GM18868 (cell line): ENCODE measurements at regions not wholly inside any gene's neighbourhood (a gene's known extent, or its start where the extent isn't known, plus 50 kb on each side); places are given as distances from the start of the nearest gene placed in this dataset.

ENCODE experiments used
- ATAC-seq: cut with Tn5 transposase; IDR thresholded peaks from one replicate; pipeline ENCODE4 v1.9.1; 2021; ENCODE audit warnings: mild to moderate bottlenecking, moderate library complexity; ENCODE audit not compliant: unreplicated experiment

- ATAC-seq = no peak
Observed at GRCh38 chr2:239640676-239641578, 240.1 kb upstream of the HDAC4 start.

DNA sequence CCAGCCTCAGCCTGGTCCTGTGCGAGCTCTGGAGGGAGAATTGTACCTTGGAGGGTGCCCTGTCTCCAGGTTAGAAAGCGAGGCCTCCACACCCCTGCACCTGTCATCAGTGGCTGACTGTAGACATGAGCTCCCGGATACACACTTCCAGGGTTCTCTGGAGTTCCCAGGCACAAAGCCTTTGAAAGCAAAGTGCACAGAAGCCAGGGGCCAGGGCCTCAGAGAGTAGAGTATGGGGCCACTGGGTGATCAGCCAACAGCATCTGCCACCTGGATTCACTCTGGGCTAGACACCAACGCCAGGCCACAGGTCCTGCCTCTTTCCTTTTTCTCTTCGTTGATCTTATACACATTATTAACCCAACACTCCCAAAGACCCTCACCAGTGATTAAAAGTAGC lies 239.4 kb upstream of the HDAC4 start:
- no peak for ATAC-seq

DNA sequence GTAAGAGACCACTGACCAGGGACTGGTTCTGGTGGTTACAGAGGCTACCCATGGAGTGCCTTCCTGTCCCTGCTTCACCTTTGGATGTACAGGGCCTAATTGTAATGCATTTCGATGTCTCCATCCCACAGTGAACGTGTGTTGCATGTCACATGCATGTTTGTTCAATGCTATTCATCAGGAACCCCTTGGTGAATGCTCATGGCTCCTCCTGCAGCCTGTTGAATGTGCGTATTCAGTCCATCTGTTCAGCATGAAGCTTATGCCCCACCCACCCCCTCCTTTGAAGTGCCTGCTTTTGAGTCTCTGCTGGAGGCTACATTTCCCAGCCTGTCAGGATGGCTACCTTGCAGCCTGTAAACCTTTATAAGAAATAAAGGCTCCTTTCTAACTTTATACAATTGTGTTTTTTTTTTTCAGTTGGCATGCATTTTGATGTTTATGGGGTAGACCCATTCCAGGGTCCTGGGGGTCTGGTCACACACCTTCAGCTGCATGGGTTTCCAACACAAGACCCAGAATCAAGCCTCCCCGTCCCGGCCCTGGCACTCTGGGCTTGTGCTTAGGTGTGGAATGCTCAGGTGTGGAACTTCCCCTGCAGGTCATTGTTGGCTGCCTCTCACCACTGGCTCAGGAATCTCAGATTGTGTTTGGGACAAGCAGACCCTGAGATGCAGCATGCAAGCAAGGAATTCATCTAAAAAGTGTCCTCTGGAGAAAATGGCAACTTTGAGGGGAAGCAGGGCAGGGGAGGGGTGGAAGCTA lies 238.8 kb upstream of the HDAC4 start:
- ATAC-seq = no peak

GRCh38 chr2:239638376-239638775 lies 237.6 kb upstream of the HDAC4 start:
- ATAC-seq = no peak

DNA sequence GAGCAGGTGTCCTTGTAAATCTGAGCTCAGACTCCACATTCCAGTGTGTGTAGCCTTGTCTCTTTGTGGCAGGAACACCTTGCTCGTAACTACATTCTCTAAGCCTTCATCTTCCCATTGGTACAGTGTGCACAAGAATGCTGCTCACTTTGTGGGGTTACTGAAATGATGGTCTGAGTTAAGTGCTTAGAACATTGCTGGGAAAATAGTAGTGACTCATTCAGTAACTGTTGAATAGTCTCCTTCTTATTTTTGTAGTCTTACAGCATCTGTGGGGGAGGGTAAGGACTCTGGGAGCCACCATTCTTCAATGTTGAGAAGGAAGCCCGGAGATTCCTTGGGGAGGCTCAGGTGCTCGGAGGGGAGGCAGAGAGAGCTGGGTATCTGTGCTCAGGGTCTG lies 236.0 kb upstream of the HDAC4 start:
- ATAC-seq = no peak

DNA sequence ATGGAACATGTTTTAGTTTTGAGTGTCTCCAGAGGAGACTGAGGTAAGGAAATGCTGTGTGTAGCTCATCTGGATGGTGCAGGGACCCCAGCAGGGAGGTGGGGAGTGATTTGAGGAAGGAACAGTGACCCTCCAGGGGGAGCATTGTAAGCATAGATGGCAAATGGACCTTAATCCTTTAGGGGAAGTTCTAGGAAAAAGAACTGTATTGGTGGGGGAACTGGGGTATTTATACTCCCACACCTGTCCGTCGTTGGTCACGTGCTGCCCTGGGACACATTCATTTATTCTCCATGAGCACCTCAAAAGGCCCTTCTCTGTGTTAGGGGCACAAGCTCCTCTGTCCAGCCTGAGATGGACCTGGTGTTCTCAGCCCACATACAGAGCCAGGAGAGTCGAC lies 233.9 kb upstream of the HDAC4 start:
- ATAC-seq = no peak

DNA sequence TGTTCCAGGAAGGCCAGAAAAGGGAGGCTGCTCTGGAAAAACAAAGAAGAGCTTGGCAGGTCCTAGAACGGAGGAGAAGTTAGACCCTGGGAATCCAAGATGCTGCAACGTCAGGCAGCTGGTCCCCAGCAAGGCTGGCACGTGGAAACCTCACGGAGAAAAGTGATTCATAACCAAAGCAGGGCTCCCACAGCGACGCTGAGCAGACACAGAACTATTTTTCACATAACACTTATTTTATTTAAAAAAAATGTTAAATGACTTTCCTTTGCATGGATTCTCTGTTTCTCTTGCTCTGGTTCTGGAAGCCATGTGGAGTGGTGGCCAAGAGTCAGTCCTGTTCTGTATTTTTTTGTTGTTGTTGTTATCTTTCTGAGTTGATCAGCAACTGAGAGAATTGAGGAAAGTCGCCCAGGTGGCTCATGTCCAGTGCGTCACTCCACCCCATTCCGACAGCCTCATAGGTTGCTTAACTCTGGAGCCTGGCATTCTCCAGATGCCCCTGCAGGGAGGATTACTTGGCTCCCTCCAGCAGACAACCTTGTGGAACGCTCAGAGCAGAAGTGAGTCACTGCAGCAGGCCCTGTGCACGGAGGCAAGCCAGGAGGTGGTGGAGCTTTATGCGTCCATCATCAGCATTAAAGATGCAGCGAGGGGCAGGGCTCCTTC lies 229.9 kb upstream of the HDAC4 start:
- ATAC-seq = no peak

DNA sequence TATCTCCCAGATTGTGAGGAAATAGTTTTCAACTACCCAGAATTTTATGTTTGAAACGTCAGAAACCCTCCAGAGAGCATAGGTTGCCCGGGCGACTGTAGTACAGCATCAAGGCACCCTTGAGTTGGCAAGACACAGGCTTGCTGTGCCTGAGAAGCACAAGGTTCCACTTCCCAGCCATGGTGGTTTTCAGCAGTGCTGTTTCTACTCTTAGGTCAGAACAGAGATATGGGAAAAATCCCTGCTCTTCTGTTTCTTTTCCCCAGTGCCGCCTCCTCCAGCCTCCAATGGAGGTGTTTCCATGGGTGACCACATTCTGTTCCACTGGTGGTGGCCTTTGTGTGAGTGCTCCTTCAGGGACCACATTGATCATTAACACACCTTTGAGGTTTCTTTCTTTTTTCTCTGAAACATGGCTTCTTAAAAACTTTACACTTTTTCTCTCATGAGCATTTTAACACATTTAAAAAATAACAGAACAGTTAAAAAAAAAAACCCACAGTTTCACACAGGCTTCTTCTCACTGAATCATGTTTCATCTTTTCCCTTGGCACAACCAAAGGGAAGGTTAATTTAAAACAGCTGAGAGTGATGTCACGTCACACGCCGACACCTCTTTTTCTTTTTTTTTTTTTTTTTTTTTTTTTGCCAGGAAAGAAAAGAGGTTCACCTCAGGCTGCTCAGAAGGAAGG lies 229.3 kb upstream of the HDAC4 start:
- ATAC-seq = no peak

GRCh38 chr2:239626961-239627592 lies 226.3 kb upstream of the HDAC4 start:
- no peak for ATAC-seq

- no peak for ATAC-seq
Observed at GRCh38 chr2:239625971-239626734, 225.3 kb upstream of the HDAC4 start.

GRCh38 chr2:239625156-239625845 lies 224.5 kb upstream of the HDAC4 start:
- ATAC-seq = no peak

GRCh38 chr2:239621611-239622010 lies 220.8 kb upstream of the HDAC4 start:
- ATAC-seq = no peak

GRCh38 chr2:239619369-239619768 lies 218.5 kb upstream of the HDAC4 start:
- no peak for ATAC-seq

DNA sequence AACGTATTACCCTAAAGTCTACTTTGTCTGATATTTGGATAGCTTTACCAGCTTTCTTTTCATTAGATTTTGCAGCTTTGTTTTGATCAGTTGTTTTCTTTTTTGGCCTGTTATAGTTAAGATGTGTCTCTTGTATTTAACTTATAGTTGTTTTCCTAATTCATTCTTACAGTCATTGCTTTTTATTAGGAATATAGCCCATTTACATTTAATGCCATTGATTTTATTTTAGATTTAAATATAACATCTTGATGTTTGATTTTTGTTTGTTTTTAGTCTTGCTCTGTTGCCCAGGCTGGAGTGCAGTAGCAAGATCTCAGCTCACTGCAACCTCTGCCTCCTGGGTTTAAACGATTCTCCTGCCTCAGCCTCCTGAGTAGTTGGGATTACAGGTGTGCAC lies 215.9 kb upstream of the HDAC4 start:
- no peak for ATAC-seq

DNA sequence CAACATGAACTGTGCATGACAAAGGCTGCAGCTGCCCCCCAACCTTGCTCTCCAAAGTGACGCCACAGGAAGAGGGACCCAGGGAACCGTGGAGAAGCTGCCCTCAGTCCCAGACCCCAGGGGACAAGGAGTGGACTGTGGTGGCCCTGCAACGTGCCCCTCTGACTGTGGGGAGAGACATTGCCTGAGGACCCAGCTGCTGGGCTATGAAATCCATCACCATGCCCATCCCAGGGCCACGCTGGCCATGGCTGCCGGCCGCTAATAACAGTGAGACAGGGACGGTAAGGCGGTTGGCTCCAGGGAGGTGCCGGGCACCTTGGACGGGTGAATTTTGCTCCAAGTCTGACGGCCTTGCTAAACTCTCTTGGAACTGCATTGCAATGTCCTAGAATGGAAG lies 211.3 kb upstream of the HDAC4 start:
- no peak for ATAC-seq

DNA sequence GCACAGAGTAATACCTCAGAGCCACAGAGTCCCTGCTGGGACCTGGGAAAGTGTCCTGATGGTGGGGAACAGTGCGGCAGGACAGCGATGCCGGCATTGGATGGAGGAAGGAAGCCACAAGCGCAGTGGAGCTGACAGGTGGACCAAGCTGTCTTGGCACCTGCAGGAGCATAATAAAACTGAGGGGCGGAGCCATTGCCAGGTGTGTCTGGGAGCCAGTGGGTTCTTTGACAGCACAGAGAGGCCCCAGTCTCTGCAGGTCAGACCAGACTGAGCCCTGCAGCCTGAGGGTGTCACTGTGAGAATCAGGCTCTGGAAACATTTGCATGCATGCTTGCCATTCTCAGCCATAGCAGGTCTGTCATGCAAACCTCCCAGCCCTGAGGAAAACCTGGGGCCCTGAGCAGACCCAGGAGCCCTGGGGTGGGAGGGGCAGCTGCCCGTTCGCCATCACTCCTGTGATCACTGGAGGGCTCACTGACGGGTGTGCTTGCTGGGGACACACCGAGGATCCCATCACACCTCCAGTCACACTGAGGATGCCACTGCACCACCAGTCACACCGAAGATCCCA lies 210.5 kb upstream of the HDAC4 start:
- ATAC-seq = no peak

DNA sequence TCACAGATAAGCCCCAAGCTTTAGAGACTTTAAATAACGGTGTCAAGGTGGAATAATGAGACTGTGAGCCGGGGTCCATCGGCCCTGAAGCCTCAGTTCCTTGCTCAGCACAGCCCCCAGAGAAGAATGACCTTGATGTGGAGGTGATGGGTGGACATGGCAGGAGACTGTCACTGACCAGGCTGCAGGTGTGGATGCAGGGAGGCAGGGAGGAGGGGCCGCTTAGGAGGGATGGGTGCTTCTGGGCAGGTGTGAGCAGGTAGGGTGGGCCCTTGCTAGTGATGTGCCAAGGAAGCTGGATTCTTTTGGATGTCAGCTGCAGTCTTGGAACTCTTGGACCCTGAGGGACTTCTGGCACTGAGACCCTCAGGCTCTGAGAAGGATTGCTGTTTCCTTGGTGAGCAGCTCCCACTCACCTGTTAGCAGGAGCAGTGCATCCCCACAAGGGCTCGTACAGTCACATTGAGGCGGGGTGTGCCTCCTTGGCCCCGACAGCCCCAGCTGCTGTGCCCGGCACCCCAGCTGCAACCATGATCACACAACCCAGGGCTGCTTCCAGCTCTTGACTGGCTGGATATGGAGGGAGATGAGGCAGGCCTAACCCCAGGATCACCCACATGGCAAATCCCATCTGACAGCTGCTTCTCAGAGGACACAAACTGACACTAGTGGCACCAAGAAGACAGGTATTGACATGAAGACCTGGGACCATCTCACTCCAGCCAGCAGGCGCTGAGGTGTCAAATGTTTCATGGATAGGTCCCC lies 209.8 kb upstream of the HDAC4 start:
- ATAC-seq = no peak

DNA sequence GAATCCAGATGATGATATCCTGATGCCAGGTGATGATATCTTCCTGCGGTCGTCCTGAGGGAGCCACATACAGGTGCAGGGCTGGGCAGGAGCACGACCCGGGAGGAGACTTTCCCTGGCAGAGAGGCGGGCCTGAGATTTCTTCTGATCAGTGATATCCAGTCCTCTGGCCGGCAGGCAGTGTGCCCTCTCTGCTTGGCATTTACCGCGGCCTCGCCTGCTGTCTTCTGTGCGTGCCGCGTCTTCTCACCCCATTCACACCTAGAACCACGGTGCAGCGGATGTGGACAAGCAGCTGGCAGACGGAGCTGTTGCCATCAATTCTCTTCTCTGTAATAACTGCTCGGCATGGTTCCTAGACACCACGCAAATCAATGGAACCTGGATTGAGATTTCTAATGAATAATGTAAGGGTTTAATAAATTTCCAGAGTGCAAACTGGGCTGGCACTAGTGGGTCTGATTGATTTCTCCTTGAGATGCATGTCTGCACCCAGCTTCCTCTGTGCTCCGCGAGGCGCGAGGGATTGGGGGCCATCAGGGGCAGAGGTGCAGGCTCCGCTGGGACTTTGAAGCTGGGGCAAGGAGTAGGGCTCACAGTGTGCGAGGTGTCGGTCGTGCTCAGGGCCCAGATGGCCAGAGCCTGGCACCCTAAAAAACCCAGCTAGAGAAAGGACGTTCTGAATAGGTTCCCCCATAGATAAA lies 208.9 kb upstream of the HDAC4 start:
- no peak for ATAC-seq
